ENCODE measurements at regions not wholly inside any gene's neighbourhood (a gene's known extent, or its start where the extent isn't known, plus 50 kb on each side); places are given as distances from the start of the nearest gene placed in this dataset.

DNA sequence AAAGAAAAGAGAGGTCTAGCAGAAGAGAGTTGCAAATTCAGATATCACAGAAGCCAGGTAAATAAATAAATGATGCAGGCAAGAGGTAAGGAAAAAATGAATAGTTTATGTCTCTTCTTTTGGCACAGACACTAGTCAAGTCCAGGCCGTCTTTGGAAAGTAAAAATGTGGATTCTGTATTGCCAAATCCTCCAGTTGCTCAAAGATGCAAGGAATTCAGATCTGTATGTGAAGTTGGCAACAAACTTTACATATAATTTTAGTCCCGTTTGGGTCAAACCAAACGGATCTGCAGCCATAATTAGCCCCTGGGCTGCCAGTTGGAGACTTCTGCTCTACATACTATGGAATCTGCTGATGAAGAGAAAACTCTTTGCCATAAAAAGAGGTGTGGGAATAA lies 200.5 kb upstream of the RND3 start:
- no peak overlapping the region for H3K4me3 ChIP-seq (replicated peaks; ENCODE audit: insufficient read depth, low read length)
- no peak overlapping the region for H3K27ac ChIP-seq (replicated peaks)
- no peak for DNase-seq (ENCODE audit: low read depth in 1 of 2, low spot score in 1 of 2)
- no peaks in the 10 kb centered on the region for H3K27me3 ChIP-seq (ENCODE audit: insufficient read depth, poor library complexity, severe bottlenecking)
- no peak for TF ChIP-seq SPI1 (IDR thresholded peaks at IDR 0.05; ENCODE audit: borderline replicate concordance, low read depth)
- TF ChIP-seq POLR2AphosphoS5 (IDR thresholded peaks at IDR 0.05; ENCODE audit: low read depth): no peak

DNA sequence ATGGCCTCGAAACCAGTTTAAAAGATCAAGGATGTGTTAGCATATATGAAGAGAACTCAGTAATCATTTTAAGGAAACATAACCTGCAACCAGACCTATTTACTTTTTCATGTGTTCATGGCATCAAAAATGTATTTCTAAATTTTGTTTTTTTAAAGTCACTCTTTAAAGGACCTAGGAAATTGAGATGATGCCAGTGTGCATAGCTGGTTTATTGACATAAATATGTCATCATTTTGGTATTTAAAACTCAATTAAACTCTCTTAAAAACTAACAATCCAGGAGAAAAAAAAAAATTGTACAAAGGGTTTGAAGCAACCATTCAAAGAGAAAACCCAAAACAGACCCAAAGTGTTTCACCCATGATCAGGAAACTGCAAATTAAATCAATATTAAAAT lies 198.9 kb upstream of the RND3 start:
- Histone ChIP-seq H3K27ac (replicated peaks) (no peak overlapping the region), H3K4me3 (replicated peaks; ENCODE audit: insufficient read depth, low read length) (no peak overlapping the region), H3K27me3 (ENCODE audit: insufficient read depth, poor library complexity, severe bottlenecking) (no peaks in the 10 kb centered on the region)
- TF ChIP-seq GABPA (IDR thresholded peaks at IDR 0.05; ENCODE audit: low read depth) (no peak), CTCF (IDR thresholded peaks at IDR 0.05; ENCODE audit: insufficient read depth, low read length) (no peak), SPI1 (IDR thresholded peaks at IDR 0.05; ENCODE audit: borderline replicate concordance, low read depth) (no peak), POLR2AphosphoS5 (IDR thresholded peaks at IDR 0.05; ENCODE audit: low read depth) (no peak)
- TF ChIP-seq, protein P1, sequence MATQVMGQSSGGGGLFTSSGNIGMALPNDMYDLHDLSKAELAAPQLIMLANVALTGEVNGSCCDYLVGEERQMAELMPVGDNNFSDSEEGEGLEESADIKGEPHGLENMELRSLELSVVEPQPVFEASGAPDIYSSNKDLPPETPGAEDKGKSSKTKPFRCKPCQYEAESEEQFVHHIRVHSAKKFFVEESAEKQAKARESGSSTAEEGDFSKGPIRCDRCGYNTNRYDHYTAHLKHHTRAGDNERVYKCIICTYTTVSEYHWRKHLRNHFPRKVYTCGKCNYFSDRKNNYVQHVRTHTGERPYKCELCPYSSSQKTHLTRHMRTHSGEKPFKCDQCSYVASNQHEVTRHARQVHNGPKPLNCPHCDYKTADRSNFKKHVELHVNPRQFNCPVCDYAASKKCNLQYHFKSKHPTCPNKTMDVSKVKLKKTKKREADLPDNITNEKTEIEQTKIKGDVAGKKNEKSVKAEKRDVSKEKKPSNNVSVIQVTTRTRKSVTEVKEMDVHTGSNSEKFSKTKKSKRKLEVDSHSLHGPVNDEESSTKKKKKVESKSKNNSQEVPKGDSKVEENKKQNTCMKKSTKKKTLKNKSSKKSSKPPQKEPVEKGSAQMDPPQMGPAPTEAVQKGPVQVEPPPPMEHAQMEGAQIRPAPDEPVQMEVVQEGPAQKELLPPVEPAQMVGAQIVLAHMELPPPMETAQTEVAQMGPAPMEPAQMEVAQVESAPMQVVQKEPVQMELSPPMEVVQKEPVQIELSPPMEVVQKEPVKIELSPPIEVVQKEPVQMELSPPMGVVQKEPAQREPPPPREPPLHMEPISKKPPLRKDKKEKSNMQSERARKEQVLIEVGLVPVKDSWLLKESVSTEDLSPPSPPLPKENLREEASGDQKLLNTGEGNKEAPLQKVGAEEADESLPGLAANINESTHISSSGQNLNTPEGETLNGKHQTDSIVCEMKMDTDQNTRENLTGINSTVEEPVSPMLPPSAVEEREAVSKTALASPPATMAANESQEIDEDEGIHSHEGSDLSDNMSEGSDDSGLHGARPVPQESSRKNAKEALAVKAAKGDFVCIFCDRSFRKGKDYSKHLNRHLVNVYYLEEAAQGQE (IDR thresholded peaks at IDR 0.05; ENCODE audit: insufficient replicate concordance, low read depth): no peak
- no peak for DNase-seq (ENCODE audit: low read depth in 1 of 2, low spot score in 1 of 2)

GRCh38 chr2:150681120-150681804 lies 193.8 kb upstream of the RND3 start:
- DNase-seq (ENCODE audit: low read depth in 1 of 2, low spot score in 1 of 2): peak; percentile 9 to 20
- H3K27ac ChIP-seq (replicated peaks): no peak overlapping the region
- no peak overlapping the region for H3K4me3 ChIP-seq (replicated peaks; ENCODE audit: insufficient read depth, low read length)
- H3K27me3 ChIP-seq (ENCODE audit: insufficient read depth, poor library complexity, severe bottlenecking): no peaks in the 10 kb centered on the region
- TF ChIP-seq SPI1 (IDR thresholded peaks at IDR 0.05; ENCODE audit: borderline replicate concordance, low read depth) (peak; percentile 45; the same call in 1 of the 2 replicates), POLR2AphosphoS5 (IDR thresholded peaks at IDR 0.05; ENCODE audit: low read depth) (no peak), CTCF (IDR thresholded peaks at IDR 0.05; ENCODE audit: insufficient read depth, low read length) (no peak), GABPA (IDR thresholded peaks at IDR 0.05; ENCODE audit: low read depth) (no peak)
- TF ChIP-seq, protein P1 (IDR thresholded peaks at IDR 0.05; ENCODE audit: insufficient replicate concordance, low read depth): no peak

- H3K27me3 ChIP-seq (ENCODE audit: insufficient read depth, poor library complexity, severe bottlenecking): no peaks in the 10 kb centered on the region
- no peak overlapping the region for H3K27ac ChIP-seq (replicated peaks)
- no peak for DNase-seq (ENCODE audit: low read depth in 1 of 2, low spot score in 1 of 2)
- no peak overlapping the region for H3K4me3 ChIP-seq (replicated peaks; ENCODE audit: insufficient read depth, low read length)
- TF ChIP-seq, protein P1 (IDR thresholded peaks at IDR 0.05; ENCODE audit: insufficient replicate concordance, low read depth): no peak
- no peak for TF ChIP-seq POLR2AphosphoS5 (IDR thresholded peaks at IDR 0.05; ENCODE audit: low read depth)
- TF ChIP-seq CTCF (IDR thresholded peaks at IDR 0.05; ENCODE audit: insufficient read depth, low read length): no peak
- TF ChIP-seq SPI1 (IDR thresholded peaks at IDR 0.05; ENCODE audit: borderline replicate concordance, low read depth): no peak
- no peak for TF ChIP-seq GABPA (IDR thresholded peaks at IDR 0.05; ENCODE audit: low read depth)
These were observed 192.1 kb upstream of the RND3 start for GRCh38 chr2:150679456-150680120.
